ENCODE measurements at regions not wholly inside any gene's neighbourhood (a gene's known extent, or its start where the extent isn't known, plus 50 kb on each side); places are given as distances from the start of the nearest gene placed in this dataset.
"Not testable (repeated sequence)": the region's sequence is repeated elsewhere in the genome, so short reads cannot be mapped to it uniquely, and the experiment has no call there.

GRCh38 chr20:12072954-12073264 is 155.2 kb downstream of the BTBD3 start:
- no peak for DNase-seq

GRCh38 chr20:12074111-12074655 is 156.5 kb downstream of the BTBD3 start:
- DNase-seq = no peak

- no peak for DNase-seq
Observed at GRCh38 chr20:12076200-12076599, 158.5 kb downstream of the BTBD3 start.

GRCh38 chr20:12077875-12078274 is 160.2 kb downstream of the BTBD3 start:
- DNase-seq = no peak

GRCh38 chr20:12079490-12079889 is 161.8 kb downstream of the BTBD3 start:
- DNase-seq = no peak

GRCh38 chr20:12083269-12083668 is 165.6 kb downstream of the BTBD3 start:
- no peak for DNase-seq

GRCh38 chr20:12084482-12084881 is 166.8 kb downstream of the BTBD3 start:
- DNase-seq = no peak

GRCh38 chr20:12086359-12086758 is 168.7 kb downstream of the BTBD3 start:
- no peak for DNase-seq

- no peak for DNase-seq
Observed at GRCh38 chr20:12090920-12091319, 173.2 kb downstream of the BTBD3 start.

- DNase-seq = no peak
Observed at GRCh38 chr20:12093057-12093796, 175.5 kb downstream of the BTBD3 start.

- not testable (repeated sequence) for DNase-seq
Observed at GRCh38 chr20:12093797-12094190, 176.1 kb downstream of the BTBD3 start.

GRCh38 chr20:12095180-12095920 is 177.7 kb downstream of the BTBD3 start:
- no peak for DNase-seq

GRCh38 chr20:12098421-12098820 is 180.7 kb downstream of the BTBD3 start:
- no peak for DNase-seq

GRCh38 chr20:12108846-12109245 is 191.2 kb downstream of the BTBD3 start:
- no peak for DNase-seq

GRCh38 chr20:12110274-12110673 is 192.6 kb downstream of the BTBD3 start:
- no peak for DNase-seq

- DNase-seq = no peak
Observed at GRCh38 chr20:12110711-12111110, 193.0 kb downstream of the BTBD3 start.

- no peak for DNase-seq
Observed at GRCh38 chr20:12111431-12112088, 193.9 kb downstream of the BTBD3 start.

GRCh38 chr20:12112089-12112474 is 194.4 kb downstream of the BTBD3 start:
- no peak for DNase-seq

- DNase-seq = no peak
Observed at GRCh38 chr20:12112665-12113064, 195.0 kb downstream of the BTBD3 start.

- no peak for DNase-seq
Observed at GRCh38 chr20:12113075-12113467, 195.4 kb downstream of the BTBD3 start.

- DNase-seq = no peak
Observed at GRCh38 chr20:12113468-12114371, 196.0 kb downstream of the BTBD3 start.

GRCh38 chr20:12129114-12129513 is 211.4 kb downstream of the BTBD3 start:
- DNase-seq = not testable (repeated sequence)

- DNase-seq = not testable (repeated sequence)
Observed at GRCh38 chr20:12129532-12129931, 211.8 kb downstream of the BTBD3 start.

All from NCI-H524 (cell line).